AG10803 (cell line): ENCODE measurements at regions not wholly inside any gene's neighbourhood (a gene's known extent, or its start where the extent isn't known, plus 50 kb on each side); places are given as distances from the start of the nearest gene placed in this dataset.

Experiments
- DNase-seq: peaks from one replicate; pipeline ENCODE4 v3.0.0; 2010; ENCODE audit warnings: low read depth
- H3K4me3 ChIP-seq: 2 replicates; pipeline ENCODE4 v1.5.1; 2011; ENCODE audit warnings: mild to moderate bottlenecking, low read length, control low read depth
- TF ChIP-seq, protein P1 (sequence below): conservative IDR thresholded peaks from 2 replicates; pipeline ENCODE4 v1.5.1; 2011; ENCODE audit warnings: mild to moderate bottlenecking, low read length, control low read depth, inconsistent platforms

DNA sequence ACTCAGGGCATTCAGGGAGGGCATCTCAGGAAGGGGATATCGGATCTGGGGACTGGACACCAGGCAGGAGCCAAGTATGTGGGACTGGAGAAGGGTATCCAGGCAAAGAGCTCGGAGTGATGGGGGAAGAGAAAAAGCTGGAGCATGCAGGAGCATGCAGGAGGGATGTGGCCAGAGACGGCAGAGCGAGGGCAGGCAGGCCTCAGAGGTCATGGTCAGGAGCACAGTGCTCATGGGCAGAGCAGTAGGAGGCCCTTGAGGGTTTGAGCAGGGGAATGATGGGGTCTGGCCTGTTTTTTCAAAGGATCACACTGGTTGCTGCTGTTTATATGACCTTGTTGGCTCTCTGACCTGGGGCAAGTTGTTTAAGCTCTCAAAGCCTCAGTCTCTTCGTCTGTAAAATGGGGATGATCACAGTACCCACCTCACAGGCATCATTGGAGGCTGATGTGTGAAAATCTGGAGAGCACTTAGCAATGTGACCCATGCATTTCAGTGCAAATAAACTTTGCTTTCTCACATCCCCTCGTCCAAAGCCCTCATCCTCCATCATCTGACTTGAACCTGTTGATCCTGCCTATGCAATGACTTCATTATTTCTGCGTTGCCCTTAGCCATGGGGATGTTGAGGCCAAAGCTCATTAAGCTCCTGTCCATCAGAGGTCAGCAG is 273.1 kb downstream of the MATN1 start:
- TF ChIP-seq, protein P1, sequence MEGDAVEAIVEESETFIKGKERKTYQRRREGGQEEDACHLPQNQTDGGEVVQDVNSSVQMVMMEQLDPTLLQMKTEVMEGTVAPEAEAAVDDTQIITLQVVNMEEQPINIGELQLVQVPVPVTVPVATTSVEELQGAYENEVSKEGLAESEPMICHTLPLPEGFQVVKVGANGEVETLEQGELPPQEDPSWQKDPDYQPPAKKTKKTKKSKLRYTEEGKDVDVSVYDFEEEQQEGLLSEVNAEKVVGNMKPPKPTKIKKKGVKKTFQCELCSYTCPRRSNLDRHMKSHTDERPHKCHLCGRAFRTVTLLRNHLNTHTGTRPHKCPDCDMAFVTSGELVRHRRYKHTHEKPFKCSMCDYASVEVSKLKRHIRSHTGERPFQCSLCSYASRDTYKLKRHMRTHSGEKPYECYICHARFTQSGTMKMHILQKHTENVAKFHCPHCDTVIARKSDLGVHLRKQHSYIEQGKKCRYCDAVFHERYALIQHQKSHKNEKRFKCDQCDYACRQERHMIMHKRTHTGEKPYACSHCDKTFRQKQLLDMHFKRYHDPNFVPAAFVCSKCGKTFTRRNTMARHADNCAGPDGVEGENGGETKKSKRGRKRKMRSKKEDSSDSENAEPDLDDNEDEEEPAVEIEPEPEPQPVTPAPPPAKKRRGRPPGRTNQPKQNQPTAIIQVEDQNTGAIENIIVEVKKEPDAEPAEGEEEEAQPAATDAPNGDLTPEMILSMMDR: no peak
- no peak for DNase-seq

GRCh38 chr1:30449428-30450147 is 273.8 kb downstream of the MATN1 start:
- TF ChIP-seq, protein P1: no peak

More for the DNA sequence above, 273.1 kb downstream of the MATN1 start:
- no peak overlapping the region for H3K4me3 ChIP-seq

DNA sequence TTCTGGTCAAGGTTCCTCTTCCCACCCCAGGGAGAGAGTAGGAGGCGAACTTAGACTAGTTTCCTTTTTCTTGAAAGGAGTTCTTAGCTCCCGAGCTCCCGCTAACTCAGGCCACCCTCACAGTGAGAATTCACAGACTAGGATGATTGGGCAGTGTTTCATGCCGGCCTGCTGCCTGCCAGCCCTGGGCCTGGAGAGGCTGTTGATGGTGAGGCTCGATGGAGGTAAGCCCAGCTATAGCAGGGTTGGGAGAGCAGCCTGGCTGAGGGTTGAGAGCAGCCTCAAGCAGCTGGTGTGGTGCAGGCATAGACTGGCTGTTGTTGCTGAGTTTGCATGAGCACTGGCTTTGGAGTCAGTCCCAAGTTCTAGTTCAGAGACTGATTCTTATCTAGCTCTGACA is 274.4 kb downstream of the MATN1 start:
- DNase-seq: no peak
- TF ChIP-seq, protein P1: no peak
- no peak overlapping the region for H3K4me3 ChIP-seq

More at GRCh38 chr1:30449428-30450147, 273.8 kb downstream of the MATN1 start:
- no peak overlapping the region for H3K4me3 ChIP-seq
- DNase-seq: no peak

GRCh38 chr1:30447701-30448100 is 275.7 kb downstream of the MATN1 start:
- TF ChIP-seq, protein P1: no peak
- no peak overlapping the region for H3K4me3 ChIP-seq
- no peak for DNase-seq

DNA sequence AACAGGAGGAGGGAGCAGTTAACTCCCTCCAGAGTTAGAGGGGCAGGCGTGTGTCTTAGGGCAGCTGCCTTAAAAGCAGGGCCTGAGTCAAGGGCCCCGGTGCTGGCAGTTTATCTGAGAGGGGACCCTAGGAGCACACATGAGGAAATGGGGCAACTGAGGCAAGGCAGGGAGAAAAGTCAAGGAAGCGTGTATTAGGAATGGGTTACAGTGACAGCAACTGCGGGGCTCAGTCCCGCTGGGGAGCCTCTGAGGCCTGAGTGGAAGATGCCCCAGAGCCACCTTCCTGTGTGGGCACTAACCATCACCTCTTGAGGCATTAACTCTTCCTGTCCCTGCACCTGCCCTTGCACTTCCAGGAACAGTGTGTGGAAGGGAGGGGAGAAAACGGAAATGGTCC is 276.3 kb downstream of the MATN1 start:
- no peak overlapping the region for H3K4me3 ChIP-seq
- DNase-seq: no peak
- TF ChIP-seq, protein P1: no peak

GRCh38 chr1:30446508-30446907 is 276.9 kb downstream of the MATN1 start:
- TF ChIP-seq, protein P1: no peak
- no peak overlapping the region for H3K4me3 ChIP-seq
- no peak for DNase-seq

- no peak for DNase-seq
- TF ChIP-seq, protein P1: no peak
- no peak overlapping the region for H3K4me3 ChIP-seq
Observed at GRCh38 chr1:30446095-30446494, 277.3 kb downstream of the MATN1 start.
